Peyer's patch (tissue), 4 donors: ENCODE measurements at regions not wholly inside any gene's neighbourhood (a gene's known extent, or its start where the extent isn't known, plus 50 kb on each side); places are given as distances from the start of the nearest gene placed in this dataset.

Source experiments
- DNase-seq, 3 donors: peaks; one replicate each; pipeline ENCODE4 v3.0.0-alpha.2; 2017 to 2019
- H3K27ac ChIP-seq, 4 donors: fragments of 200-600 bp; sonication (generic); one replicate each; pipeline ENCODE4 v1.5.1; 2016 to 2019
- H3K27me3 ChIP-seq, 2 donors: fragments of 200-600 bp; sonication (generic); one replicate each; pipeline ENCODE4 v1.5.1; 2019
- H3K36me3 ChIP-seq, 3 donors: fragments of 200-600 bp; sonication (generic); one replicate each; pipeline ENCODE4 v1.5.1; 2016 to 2019
- H3K4me1 ChIP-seq, 4 donors: fragments of 200-600 bp; sonication (generic); one replicate each; pipeline ENCODE4 v1.5.1; 2016 to 2019
- H3K4me3 ChIP-seq, 4 donors: fragments of 200-600 bp; sonication (generic); 1 replicate in 3 of 4; 2 replicates in 1 of 4; pipeline ENCODE4 v1.5.1; 2016 to 2019; ENCODE audit warnings: mild to moderate bottlenecking in 1 of 4
- H3K9me3 ChIP-seq, 4 donors: fragments of 200-600 bp; sonication (generic); one replicate each; pipeline ENCODE4 v1.5.1; 2016 to 2019; ENCODE audit warnings: mild to moderate bottlenecking in 1 of 4
- POLR2A ChIP-seq, 2 donors: fragments of 450-650 bp; IDR thresholded peaks; one replicate each; pipeline ENCODE4 v1.5.1; 2017; ENCODE audit warnings: antibody characterized with exemption in 2 of 2, mild to moderate bottlenecking in 2 of 2, moderate library complexity in 2 of 2
- TF ChIP-seq, protein P1 (sequence below), 6 experiments: fragments of 450-650 bp in 4 of 6; fragments of 200-600 bp in 2 of 6; sonication (generic) in 1 of 6; IDR thresholded peaks; one replicate each; pipeline ENCODE4 v1.5.1; 2017 to 2019; ENCODE audit warnings: antibody characterized with exemption in 6 of 6, mild to moderate bottlenecking in 3 of 6, moderate library complexity in 1 of 6

GRCh38 chr5:152100462-152100861 lies 175.8 kb upstream of the GLRA1 start:
- TF ChIP-seq POLR2A (IDR thresholded peaks at IDR 0.05): no peak
- TF ChIP-seq, protein P1, sequence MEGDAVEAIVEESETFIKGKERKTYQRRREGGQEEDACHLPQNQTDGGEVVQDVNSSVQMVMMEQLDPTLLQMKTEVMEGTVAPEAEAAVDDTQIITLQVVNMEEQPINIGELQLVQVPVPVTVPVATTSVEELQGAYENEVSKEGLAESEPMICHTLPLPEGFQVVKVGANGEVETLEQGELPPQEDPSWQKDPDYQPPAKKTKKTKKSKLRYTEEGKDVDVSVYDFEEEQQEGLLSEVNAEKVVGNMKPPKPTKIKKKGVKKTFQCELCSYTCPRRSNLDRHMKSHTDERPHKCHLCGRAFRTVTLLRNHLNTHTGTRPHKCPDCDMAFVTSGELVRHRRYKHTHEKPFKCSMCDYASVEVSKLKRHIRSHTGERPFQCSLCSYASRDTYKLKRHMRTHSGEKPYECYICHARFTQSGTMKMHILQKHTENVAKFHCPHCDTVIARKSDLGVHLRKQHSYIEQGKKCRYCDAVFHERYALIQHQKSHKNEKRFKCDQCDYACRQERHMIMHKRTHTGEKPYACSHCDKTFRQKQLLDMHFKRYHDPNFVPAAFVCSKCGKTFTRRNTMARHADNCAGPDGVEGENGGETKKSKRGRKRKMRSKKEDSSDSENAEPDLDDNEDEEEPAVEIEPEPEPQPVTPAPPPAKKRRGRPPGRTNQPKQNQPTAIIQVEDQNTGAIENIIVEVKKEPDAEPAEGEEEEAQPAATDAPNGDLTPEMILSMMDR (IDR thresholded peaks at IDR 0.05): no peak
- DNase-seq: no peak
- H3K36me3 ChIP-seq: no peaks in the 10 kb centered on the region
- H3K27ac ChIP-seq: no peak overlapping the region
- H3K4me1 ChIP-seq: no peaks in the 10 kb centered on the region
- H3K9me3 ChIP-seq: no peaks in the 10 kb centered on the region
- no peak overlapping the region for H3K4me3 ChIP-seq
- H3K27me3 ChIP-seq: no peaks in the 10 kb centered on the region

DNA sequence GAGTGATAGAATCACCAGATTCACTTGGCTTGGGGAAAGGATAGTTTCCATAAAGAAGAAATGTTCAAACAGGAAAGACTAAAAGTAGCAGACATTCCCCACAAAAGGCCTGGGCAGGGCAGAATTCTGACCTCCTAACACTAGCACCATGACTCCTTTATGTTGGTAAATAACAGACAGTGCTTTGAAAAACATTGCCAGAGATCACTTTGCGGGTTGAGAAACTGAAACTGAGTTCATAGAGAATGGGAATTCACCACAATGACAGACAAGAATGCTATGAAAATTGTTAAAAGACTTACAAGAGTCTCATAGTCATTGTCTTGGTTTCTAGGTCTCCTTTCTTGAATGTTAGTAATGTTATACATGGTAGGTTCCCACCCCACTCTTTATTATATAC lies 172.5 kb upstream of the GLRA1 start:
- Histone ChIP-seq H3K27me3 (no peaks in the 10 kb centered on the region), H3K27ac (no peak overlapping the region), H3K4me1 (no peaks in the 10 kb centered on the region), H3K9me3 (no peaks in the 10 kb centered on the region), H3K36me3 (no peaks in the 10 kb centered on the region), H3K4me3 (no peak overlapping the region)
- DNase-seq: no peak
- TF ChIP-seq POLR2A (IDR thresholded peaks at IDR 0.05): no peak
- TF ChIP-seq, protein P1 (IDR thresholded peaks at IDR 0.05): no peak

DNA sequence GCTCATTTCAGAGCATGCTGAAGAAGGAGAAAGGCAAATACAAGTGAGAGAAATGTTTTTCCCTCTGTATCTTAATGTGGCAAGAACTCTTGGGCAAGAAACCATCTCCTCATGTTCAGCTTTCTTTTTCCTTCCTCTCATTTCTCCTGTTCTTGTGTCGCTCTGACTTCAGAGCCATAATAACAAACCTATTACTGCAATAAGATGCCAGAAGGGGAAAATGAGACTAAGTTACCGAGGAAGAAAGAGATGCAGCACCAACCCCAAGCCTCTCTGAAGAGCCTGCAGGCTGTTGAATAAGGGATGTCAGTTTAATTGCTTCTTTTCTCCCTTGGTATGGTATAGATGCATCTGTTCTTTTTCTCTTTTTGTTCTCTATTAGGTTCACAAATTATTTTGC lies 170.1 kb upstream of the GLRA1 start:
- H3K36me3 ChIP-seq: no peaks in the 10 kb centered on the region
- no peak for DNase-seq
- TF ChIP-seq, protein P1 (IDR thresholded peaks at IDR 0.05): no peak
- TF ChIP-seq POLR2A (IDR thresholded peaks at IDR 0.05): no peak

GRCh38 chr5:152094060-152094459 lies 169.4 kb upstream of the GLRA1 start:
- no peak overlapping the region for H3K4me3 ChIP-seq
- no peaks in the 10 kb centered on the region for H3K36me3 ChIP-seq

More for the DNA sequence above, 170.1 kb upstream of the GLRA1 start:
- H3K4me1 ChIP-seq: no peaks in the 10 kb centered on the region
- no peak overlapping the region for H3K27ac ChIP-seq
- H3K9me3 ChIP-seq: no peaks in the 10 kb centered on the region
- H3K4me3 ChIP-seq: no peak overlapping the region
- no peaks in the 10 kb centered on the region for H3K27me3 ChIP-seq

DNA sequence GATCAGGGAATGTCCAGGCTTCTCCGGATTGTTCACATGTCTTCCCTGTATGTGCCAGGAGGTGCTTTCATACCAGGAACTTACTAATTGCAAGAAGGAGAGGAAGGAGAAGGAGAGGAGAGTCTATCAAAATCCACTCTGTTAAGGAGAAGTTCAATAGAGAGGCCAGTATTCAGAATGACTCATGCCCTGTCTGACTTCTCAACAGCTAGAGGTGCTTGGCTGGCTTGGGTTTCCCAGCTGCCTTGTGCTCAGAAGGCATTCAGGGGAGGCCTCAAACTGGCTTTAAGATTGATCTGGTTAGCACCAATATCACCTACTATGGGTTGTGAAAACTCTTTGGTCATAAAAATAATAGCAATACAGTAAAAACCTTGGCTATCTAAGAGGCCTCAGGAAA lies 167.9 kb upstream of the GLRA1 start:
- H3K27ac ChIP-seq: no peak overlapping the region
- H3K27me3 ChIP-seq: no peaks in the 10 kb centered on the region
- H3K4me3 ChIP-seq: no peak overlapping the region
- DNase-seq: no peak
- TF ChIP-seq, protein P1 (IDR thresholded peaks at IDR 0.05): no peak
- no peak for TF ChIP-seq POLR2A (IDR thresholded peaks at IDR 0.05)
- H3K4me1 ChIP-seq: no peaks in the 10 kb centered on the region
- no peaks in the 10 kb centered on the region for H3K36me3 ChIP-seq
- H3K9me3 ChIP-seq: no peaks in the 10 kb centered on the region

More at GRCh38 chr5:152094060-152094459, 169.4 kb upstream of the GLRA1 start:
- TF ChIP-seq, protein P1 (IDR thresholded peaks at IDR 0.05): no peak
- TF ChIP-seq POLR2A (IDR thresholded peaks at IDR 0.05): no peak
- Histone ChIP-seq H3K4me1 (no peaks in the 10 kb centered on the region), H3K9me3 (no peaks in the 10 kb centered on the region), H3K27me3 (no peaks in the 10 kb centered on the region), H3K27ac (no peak overlapping the region)
- no peak for DNase-seq

DNA sequence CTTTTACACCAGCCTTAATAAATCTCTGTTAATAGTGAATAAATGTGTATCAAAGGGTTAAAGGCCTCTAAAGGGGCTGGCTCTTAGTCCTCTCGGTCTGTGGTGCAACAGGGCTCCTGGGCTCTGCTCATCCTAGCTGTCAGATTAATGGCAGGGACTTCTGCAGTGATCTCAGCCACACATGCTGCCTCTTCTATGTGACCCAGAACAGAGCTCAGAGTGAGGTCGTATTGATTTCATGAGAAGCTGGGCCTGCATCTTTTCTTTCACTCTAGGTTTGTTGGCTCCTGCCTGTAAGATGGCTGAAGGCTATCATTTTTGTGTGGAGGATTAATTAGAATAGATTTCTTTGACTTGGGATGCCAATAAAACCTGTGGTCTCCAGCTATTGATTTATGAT lies 165.0 kb upstream of the GLRA1 start:
- no peak for TF ChIP-seq POLR2A (IDR thresholded peaks at IDR 0.05)
- TF ChIP-seq, protein P1 (IDR thresholded peaks at IDR 0.05): no peak
- Histone ChIP-seq H3K4me1 (no peaks in the 10 kb centered on the region), H3K36me3 (no peaks in the 10 kb centered on the region), H3K4me3 (no peak overlapping the region), H3K9me3 (no peaks in the 10 kb centered on the region), H3K27ac (no peak overlapping the region), H3K27me3 (no peaks in the 10 kb centered on the region)
- no peak for DNase-seq
